ENCODE measurements at regions not wholly inside any gene's neighbourhood (a gene's known extent, or its start where the extent isn't known, plus 50 kb on each side); places are given as distances from the start of the nearest gene placed in this dataset.

DNA sequence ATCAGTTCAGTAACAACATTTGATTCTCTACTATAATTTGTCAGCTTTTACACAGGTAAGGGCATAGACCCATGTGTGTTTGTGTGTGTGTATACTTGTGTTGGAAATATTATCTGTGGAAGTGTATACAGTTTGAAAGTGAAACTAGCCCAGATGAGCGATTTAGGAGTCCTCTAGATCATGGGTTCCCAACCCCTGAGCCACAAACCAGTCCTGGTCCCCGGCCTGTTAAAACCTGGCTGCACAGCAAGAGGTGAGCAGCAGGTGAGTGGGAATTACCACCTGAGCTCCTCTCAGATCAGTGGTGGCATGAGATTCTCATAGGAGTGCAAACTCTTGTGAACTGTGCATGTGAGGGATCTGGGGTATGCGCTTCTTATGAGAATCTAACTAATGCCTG is 1221.5 kb upstream of the SORCS1 start:
- CTCF ChIA-PET: no interaction called here
- Histone ChIP-seq H3K9me3 (ENCODE audit: control insufficient read depth, insufficient read depth, low read depth, low read length) (no peaks in the 10 kb centered on the region), H3K4me1 (ENCODE audit: control insufficient read depth, insufficient read depth, low read length) (no peaks in the 10 kb centered on the region), H3K4me3 (ENCODE audit: low read depth in 2 of 2, low read length in 2 of 2) (peak overlapping the region; percentile 12 to 43; a peak in 3 of 4 replicates), H3K27ac (ENCODE audit: low read length) (no peak overlapping the region), H3K36me3 (ENCODE audit: control insufficient read depth, insufficient read depth, low read length) (no peaks in the 10 kb centered on the region), H3K27me3 (ENCODE audit: control insufficient read depth, insufficient read depth, low read length) (no peaks in the 10 kb centered on the region)
- ATAC-seq (no peak), DNase-seq (ENCODE audit: low read depth, low spot score) (no peak)
- intact Hi-C loops (cut with micrococcal nuclease; ENCODE audit: unreplicated experiment): no loop called here
- in situ Hi-C loops (cut with HindIII; ENCODE audit: low pct_unique_long_range_greater_than_20kb, low sequenced_read_pairs): no loop called here
- no TSS peak for BruUV-seq (replicated peaks)
- no peak for TF ChIP-seq TCF7L2 (IDR thresholded peaks at IDR 0.05; ENCODE audit: low read depth, low read length)
- TF ChIP-seq, protein P1, sequence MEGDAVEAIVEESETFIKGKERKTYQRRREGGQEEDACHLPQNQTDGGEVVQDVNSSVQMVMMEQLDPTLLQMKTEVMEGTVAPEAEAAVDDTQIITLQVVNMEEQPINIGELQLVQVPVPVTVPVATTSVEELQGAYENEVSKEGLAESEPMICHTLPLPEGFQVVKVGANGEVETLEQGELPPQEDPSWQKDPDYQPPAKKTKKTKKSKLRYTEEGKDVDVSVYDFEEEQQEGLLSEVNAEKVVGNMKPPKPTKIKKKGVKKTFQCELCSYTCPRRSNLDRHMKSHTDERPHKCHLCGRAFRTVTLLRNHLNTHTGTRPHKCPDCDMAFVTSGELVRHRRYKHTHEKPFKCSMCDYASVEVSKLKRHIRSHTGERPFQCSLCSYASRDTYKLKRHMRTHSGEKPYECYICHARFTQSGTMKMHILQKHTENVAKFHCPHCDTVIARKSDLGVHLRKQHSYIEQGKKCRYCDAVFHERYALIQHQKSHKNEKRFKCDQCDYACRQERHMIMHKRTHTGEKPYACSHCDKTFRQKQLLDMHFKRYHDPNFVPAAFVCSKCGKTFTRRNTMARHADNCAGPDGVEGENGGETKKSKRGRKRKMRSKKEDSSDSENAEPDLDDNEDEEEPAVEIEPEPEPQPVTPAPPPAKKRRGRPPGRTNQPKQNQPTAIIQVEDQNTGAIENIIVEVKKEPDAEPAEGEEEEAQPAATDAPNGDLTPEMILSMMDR (IDR thresholded peaks at IDR 0.05): no peak
- TF ChIP-seq, protein P2, sequence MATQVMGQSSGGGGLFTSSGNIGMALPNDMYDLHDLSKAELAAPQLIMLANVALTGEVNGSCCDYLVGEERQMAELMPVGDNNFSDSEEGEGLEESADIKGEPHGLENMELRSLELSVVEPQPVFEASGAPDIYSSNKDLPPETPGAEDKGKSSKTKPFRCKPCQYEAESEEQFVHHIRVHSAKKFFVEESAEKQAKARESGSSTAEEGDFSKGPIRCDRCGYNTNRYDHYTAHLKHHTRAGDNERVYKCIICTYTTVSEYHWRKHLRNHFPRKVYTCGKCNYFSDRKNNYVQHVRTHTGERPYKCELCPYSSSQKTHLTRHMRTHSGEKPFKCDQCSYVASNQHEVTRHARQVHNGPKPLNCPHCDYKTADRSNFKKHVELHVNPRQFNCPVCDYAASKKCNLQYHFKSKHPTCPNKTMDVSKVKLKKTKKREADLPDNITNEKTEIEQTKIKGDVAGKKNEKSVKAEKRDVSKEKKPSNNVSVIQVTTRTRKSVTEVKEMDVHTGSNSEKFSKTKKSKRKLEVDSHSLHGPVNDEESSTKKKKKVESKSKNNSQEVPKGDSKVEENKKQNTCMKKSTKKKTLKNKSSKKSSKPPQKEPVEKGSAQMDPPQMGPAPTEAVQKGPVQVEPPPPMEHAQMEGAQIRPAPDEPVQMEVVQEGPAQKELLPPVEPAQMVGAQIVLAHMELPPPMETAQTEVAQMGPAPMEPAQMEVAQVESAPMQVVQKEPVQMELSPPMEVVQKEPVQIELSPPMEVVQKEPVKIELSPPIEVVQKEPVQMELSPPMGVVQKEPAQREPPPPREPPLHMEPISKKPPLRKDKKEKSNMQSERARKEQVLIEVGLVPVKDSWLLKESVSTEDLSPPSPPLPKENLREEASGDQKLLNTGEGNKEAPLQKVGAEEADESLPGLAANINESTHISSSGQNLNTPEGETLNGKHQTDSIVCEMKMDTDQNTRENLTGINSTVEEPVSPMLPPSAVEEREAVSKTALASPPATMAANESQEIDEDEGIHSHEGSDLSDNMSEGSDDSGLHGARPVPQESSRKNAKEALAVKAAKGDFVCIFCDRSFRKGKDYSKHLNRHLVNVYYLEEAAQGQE (IDR thresholded peaks at IDR 0.05; ENCODE audit: insufficient read depth in 1 of 2, low read depth in 2 of 2, low read length in 1 of 2): no peak
- POLR2A ChIA-PET: no interaction called here

DNA sequence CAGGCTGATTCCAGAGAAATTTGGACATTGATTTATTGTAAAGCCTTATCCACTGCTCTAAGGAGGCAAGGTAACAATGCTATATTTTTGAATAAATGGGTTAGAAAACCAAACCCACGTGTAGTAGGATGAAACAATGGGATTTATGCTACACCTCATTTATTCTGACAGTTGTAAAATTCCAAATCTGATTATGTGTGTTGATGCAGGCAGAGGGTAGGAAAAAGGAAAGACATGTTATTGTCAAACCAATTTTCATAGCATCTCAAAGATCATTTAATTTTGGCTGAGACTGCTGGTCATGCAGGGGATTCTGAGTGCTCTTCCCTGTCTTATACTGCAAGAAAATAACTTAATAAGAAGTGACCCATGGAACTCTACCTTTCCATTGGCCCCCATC is 1219.9 kb upstream of the SORCS1 start:
- Histone ChIP-seq H3K36me3 (ENCODE audit: control insufficient read depth, insufficient read depth, low read length) (no peaks in the 10 kb centered on the region), H3K4me3 (ENCODE audit: low read depth in 2 of 2, low read length in 2 of 2) (no peak overlapping the region), H3K27me3 (ENCODE audit: control insufficient read depth, insufficient read depth, low read length) (no peaks in the 10 kb centered on the region), H3K27ac (ENCODE audit: low read length) (no peak overlapping the region), H3K4me1 (ENCODE audit: control insufficient read depth, insufficient read depth, low read length) (no peaks in the 10 kb centered on the region), H3K9me3 (ENCODE audit: control insufficient read depth, insufficient read depth, low read depth, low read length) (no peaks in the 10 kb centered on the region)
- TF ChIP-seq, protein P1 (IDR thresholded peaks at IDR 0.05): no peak
- TF ChIP-seq, protein P2 (IDR thresholded peaks at IDR 0.05; ENCODE audit: insufficient read depth in 1 of 2, low read depth in 2 of 2, low read length in 1 of 2): no peak
- TF ChIP-seq SIN3A (IDR thresholded peaks at IDR 0.05; ENCODE audit: borderline replicate concordance, insufficient read depth, low read depth, low read length) (no peak), TCF7L2 (IDR thresholded peaks at IDR 0.05; ENCODE audit: low read depth, low read length) (no peak), POLR2AphosphoS5 (IDR thresholded peaks at IDR 0.05; ENCODE audit: low read depth, low read length) (no peak)
- ATAC-seq (no peak), DNase-seq (ENCODE audit: low read depth, low spot score) (no peak)
- ChIA-PET CTCF (no interaction called here), POLR2A (no interaction called here)
- in situ Hi-C loops (cut with HindIII; ENCODE audit: low pct_unique_long_range_greater_than_20kb, low sequenced_read_pairs): no loop called here
- intact Hi-C loops (cut with micrococcal nuclease; ENCODE audit: unreplicated experiment): no loop called here
- BruUV-seq (replicated peaks): no TSS peak

Data from Panc1 (cell line).